Psoas muscle (tissue), 7 donors: ENCODE measurements at regions not wholly inside any gene's neighbourhood (a gene's known extent, or its start where the extent isn't known, plus 50 kb on each side); places are given as distances from the start of the nearest gene placed in this dataset.

ENCODE experiments used
- ATAC-seq, 4 donors: fragments of 200-7000 bp; cut with Tn5 transposase; one replicate each; pipeline ENCODE4 v1.9.1; 2020; ENCODE audit warnings: moderate library complexity in 3 of 4, mild to moderate bottlenecking in 2 of 4
- DNase-seq, 2 donors: peaks; one replicate each; pipeline ENCODE4 v3.0.0-alpha.2; 2020
- H3K27ac ChIP-seq: fragments of 200-600 bp; one replicate; pipeline ENCODE4 v1.8.0; 2022
- H3K27me3 ChIP-seq, 3 donors: fragments of 200-600 bp in 1 of 3; one replicate each; pipeline versions ENCODE4 v1.6.1 to v1.8.0; 2013 to 2022; ENCODE audit warnings: low read length in 2 of 3, mild to moderate bottlenecking in 2 of 3, moderate library complexity in 1 of 3; ENCODE audit not compliant: insufficient read depth in 3 of 3
- H3K36me3 ChIP-seq, 2 donors: fragments of 200-600 bp in 1 of 2; one replicate each; pipeline versions ENCODE4 v1.6.1 to v1.8.0; 2013 to 2022; ENCODE audit warnings: low read depth in 1 of 2, mild to moderate bottlenecking in 1 of 2, moderate library complexity in 1 of 2; ENCODE audit not compliant: insufficient read depth in 1 of 2
- H3K4me1 ChIP-seq: fragments of 200-600 bp; one replicate; pipeline ENCODE4 v1.8.0; 2022
- H3K4me3 ChIP-seq: fragments of 200-600 bp; one replicate; pipeline ENCODE4 v1.8.0; 2022; ENCODE audit warnings: mild to moderate bottlenecking
- H3K9me3 ChIP-seq: fragments of 200-600 bp; one replicate; pipeline ENCODE4 v1.8.0; 2022
- CTCF ChIP-seq: fragments of 200-600 bp; IDR thresholded peaks from one replicate; pipeline ENCODE4 v1.8.0; 2022; ENCODE audit warnings: antibody characterized with exemption
- WGBS, 3 donors: extraction: QIAGEN DNeasy Blood & Tissue Kit; methylation state at CpG; one replicate each; pipeline versions ENCODE4 v1.1.6 to v1.1.7; 2013; 5-methylcytosine and 5-hydroxymethylcytosine counted together
- intact Hi-C, 2 donors: fragments of 100-400 bp; cut with DNase I; formaldehyde crosslinking; loops; one replicate each; pipeline versions ENCODE4 v1.11.0 to v1.14.2; 2022
- donor health status: healthy with polysubstance abuse.
- donor health status: DM: no; HTN: no; CAD: no; lungs with moderate emphysema.
- donor health status: Bipolar disorder and iron deficiency.
- donor health status: healthy.
- donor health status: DM: yes; HTN: yes; CAD: no.
- donor health status: DM: no; HTN: no; CAD: no.
- donor health status: DM: yes; HTN: yes; CAD: no.

- intact Hi-C loops, result no loop called here
- ATAC-seq, result no peak
- no peak for DNase-seq
- H3K36me3 ChIP-seq, result no peaks in the 10 kb centered on the region
- WGBS, 3 donors, result 75 to 88% (median 82%) methylated on average over 3 of the region's 3 CpGs
- H3K27me3 ChIP-seq, result no peaks in the 10 kb centered on the region
- H3K4me1 ChIP-seq, result no peaks in the 10 kb centered on the region
- H3K27ac ChIP-seq, result no peak overlapping the region
- TF ChIP-seq CTCF, result no peak
- no peak overlapping the region for H3K4me3 ChIP-seq
- no peaks in the 10 kb centered on the region for H3K9me3 ChIP-seq
Measured at GRCh38 chr7:10022480-10022879, 951.2 kb upstream of the PHF14 start.

- Histone ChIP-seq H3K27ac (no peak overlapping the region), H3K27me3 (no peaks in the 10 kb centered on the region), H3K9me3 (no peaks in the 10 kb centered on the region), H3K4me1 (no peaks in the 10 kb centered on the region), H3K36me3 (no peaks in the 10 kb centered on the region), H3K4me3 (no peak overlapping the region)
- ATAC-seq (no peak), DNase-seq (no peak)
- TF ChIP-seq CTCF, result no peak
- WGBS, 3 donors, result 6 to 15% (median 10%) methylated on average over 2 of the region's 2 CpGs
- intact Hi-C loops, result no loop called here
Measured at GRCh38 chr7:10022957-10023356, 950.7 kb upstream of the PHF14 start.

GRCh38 chr7:10034843-10035556, 938.7 kb upstream of the PHF14 start:
- 72 to 77% (median 72%) methylated on average over 5 of the region's 5 CpGs for WGBS, 3 donors

GRCh38 chr7:10036693-10037092, 937.0 kb upstream of the PHF14 start:
- no peaks in the 10 kb centered on the region for H3K4me1 ChIP-seq
- H3K27me3 ChIP-seq, result no peaks in the 10 kb centered on the region
- intact Hi-C loops, result loop anchor here in 1 of 2 donors (10.0 kb wide), 1 partner anchor 378 kb away; no protein-coding TSS in a partner anchor
- H3K9me3 ChIP-seq, result no peaks in the 10 kb centered on the region
- WGBS, 3 donors, result 42 to 57% (median 52%) methylated on average over 2 of the region's 2 CpGs
- H3K4me3 ChIP-seq, result no peak overlapping the region
- no peak overlapping the region for H3K27ac ChIP-seq
- no peak for ATAC-seq
- TF ChIP-seq CTCF, result no peak
- no peaks in the 10 kb centered on the region for H3K36me3 ChIP-seq
- no peak for DNase-seq

More at GRCh38 chr7:10034843-10035556, 938.7 kb upstream of the PHF14 start:
- Histone ChIP-seq H3K36me3 (no peaks in the 10 kb centered on the region), H3K4me1 (no peaks in the 10 kb centered on the region), H3K27ac (no peak overlapping the region), H3K4me3 (no peak overlapping the region), H3K9me3 (no peaks in the 10 kb centered on the region), H3K27me3 (no peaks in the 10 kb centered on the region)
- intact Hi-C loops, result loop anchor here in 1 of 2 donors (10.0 kb wide), 1 partner anchor 380 kb away; no protein-coding TSS in a partner anchor
- TF ChIP-seq CTCF, result no peak
- no peak for DNase-seq
- ATAC-seq, result no peak
